ENCODE measurements at regions not wholly inside any gene's neighbourhood (a gene's known extent, or its start where the extent isn't known, plus 50 kb on each side); places are given as distances from the start of the nearest gene placed in this dataset.

- TF ChIP-seq POLR2A (IDR thresholded peaks at IDR 0.05; ENCODE audit: low read length) = no peak
- TF ChIP-seq GATA1 (IDR thresholded peaks at IDR 0.05; ENCODE audit: low read depth, low read length) = no peak
Measured at GRCh38 chr14:76964695-76965094, 63.8 kb downstream of the IRF2BPL start.

All from erythroblast (primary cell).